GM12891 (cell line): ENCODE measurements at regions not wholly inside any gene's neighbourhood (a gene's known extent, or its start where the extent isn't known, plus 50 kb on each side); places are given as distances from the start of the nearest gene placed in this dataset.
"Not testable (repeated sequence)": the region's sequence is repeated elsewhere in the genome, so short reads cannot be mapped to it uniquely, and the experiment has no call there.

Experiments used
- DNase-seq: peaks from one replicate; pipeline ENCODE4 v3.0.0; 2011; ENCODE audit warnings: low spot score; ENCODE audit not compliant: insufficient read length
- FAIRE-seq: peaks from 2 replicates; lab custom pipeline; 2011; peaks lifted over from hg19 to GRCh38; lab: Jason Lieb, UNC
- PAX5 ChIP-seq: IDR thresholded peaks from 2 replicates; pipeline ENCODE4 v1.6.1; 2011; ENCODE audit warnings: low read length, moderate library complexity, mild to moderate bottlenecking; ENCODE audit not compliant: insufficient read depth, severe bottlenecking
- POLR2A ChIP-seq: IDR thresholded peaks from 2 replicates; pipeline ENCODE4 v1.6.1; 2011; ENCODE audit warnings: low read depth, low read length, control low read depth
- POLR2AphosphoS5 ChIP-seq: IDR thresholded peaks from 2 replicates; pipeline ENCODE4 v1.6.1; 2011; ENCODE audit warnings: low read depth, low read length, control low read depth
- POU2F2 ChIP-seq: IDR thresholded peaks from 2 replicates; pipeline ENCODE4 v1.6.1; 2011; ENCODE audit warnings: low read depth, mild to moderate bottlenecking, control low read depth, low read length, moderate library complexity
- SPI1 ChIP-seq: IDR thresholded peaks from 2 replicates; pipeline ENCODE4 v1.6.1; 2011; ENCODE audit warnings: low read depth, low read length, control low read depth
- TAF1 ChIP-seq: IDR thresholded peaks from 2 replicates; pipeline ENCODE4 v1.6.1; 2011; ENCODE audit warnings: low read depth, low read length, control low read depth

DNA sequence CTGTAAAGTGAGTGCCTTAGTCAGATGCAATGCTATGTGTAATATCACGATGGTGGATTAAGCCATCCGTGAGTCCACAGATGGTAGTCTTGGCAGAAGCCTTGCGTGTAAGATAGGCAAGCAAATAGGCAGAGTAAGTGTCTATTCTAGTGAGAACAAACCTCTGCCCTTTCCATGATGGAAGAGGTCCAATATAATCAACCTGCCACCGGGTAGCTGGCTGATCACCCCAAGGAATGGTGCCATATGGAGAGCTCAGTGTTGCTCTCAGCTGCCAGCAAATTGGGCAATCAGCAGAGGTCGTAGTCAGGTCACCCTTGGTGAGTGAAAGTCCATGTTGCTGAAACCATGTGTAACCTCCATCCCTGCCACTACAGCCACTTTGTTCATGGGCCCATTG, 371.2 kb upstream of the LRFN5 start:
- TF ChIP-seq SPI1 = no peak
- TF ChIP-seq POLR2AphosphoS5 = no peak
- TF ChIP-seq POLR2A = no peak
- TF ChIP-seq PAX5 = no peak
- TF ChIP-seq TAF1 = no peak
- TF ChIP-seq POU2F2 = no peak
- DNase-seq = no peak
- no peak for FAIRE-seq

DNA sequence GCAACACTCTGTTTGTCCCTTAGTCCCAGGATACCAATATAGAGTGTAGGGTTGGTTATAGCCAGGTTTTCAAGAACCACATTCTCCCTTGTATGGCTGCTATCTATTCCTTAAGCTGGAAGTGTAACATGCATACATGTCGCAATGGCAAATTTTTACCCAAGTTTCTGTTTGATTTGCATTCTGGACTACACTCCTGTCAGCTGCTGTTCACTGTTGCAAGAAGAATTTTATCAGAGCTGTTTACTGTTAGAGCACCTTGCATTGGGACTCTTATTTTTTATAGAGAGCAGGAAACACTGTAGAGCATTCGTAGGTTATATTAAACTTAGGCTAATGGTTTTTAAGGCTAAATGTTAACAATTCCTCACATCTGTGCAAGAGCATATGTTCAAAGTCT, 376.0 kb upstream of the LRFN5 start:
- TF ChIP-seq PAX5 (no peak), TAF1 (no peak), POLR2AphosphoS5 (no peak), POLR2A (no peak), POU2F2 (no peak), SPI1 (no peak)
- DNase-seq (no peak), FAIRE-seq (no peak)

DNA sequence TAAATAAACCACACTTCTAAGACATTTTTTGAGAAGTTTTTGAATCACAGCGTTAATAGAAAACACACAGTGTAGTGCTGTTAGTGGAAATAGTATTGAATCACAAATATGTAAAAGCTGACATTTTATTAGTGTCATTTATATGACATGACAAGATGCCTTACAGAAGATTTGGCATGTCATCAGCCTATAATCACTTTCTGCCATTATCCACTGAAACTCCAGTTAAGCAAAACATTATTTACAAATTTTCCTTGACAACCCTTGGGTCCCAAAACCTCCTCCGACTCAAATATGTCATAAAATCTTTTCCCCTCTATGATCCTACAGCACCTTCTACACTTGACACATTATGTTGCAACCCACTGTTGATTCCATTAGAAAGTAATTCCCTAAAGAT, 376.9 kb upstream of the LRFN5 start:
- no peak for DNase-seq
- no peak for TF ChIP-seq PAX5
- TF ChIP-seq POU2F2 = no peak
- FAIRE-seq = no peak

DNA sequence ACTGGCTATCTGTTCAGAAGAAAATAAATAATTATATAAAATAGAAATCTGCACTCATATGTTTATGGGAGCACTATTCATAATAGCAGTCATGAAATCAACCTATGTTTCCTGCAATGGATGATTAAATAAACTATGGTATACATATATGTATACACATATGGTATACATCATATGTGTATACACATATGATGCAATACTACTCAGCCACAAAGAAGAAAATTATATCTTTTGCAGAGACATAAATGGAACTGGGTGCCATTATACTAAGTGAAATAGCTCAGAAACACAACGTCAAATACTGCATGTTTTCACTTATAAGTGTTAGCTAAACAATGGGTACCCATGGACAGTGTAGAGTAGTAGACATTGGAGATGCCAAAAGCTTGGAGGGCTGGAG, 381.2 kb upstream of the LRFN5 start:
- TF ChIP-seq POU2F2 (no peak), PAX5 (no peak), POLR2AphosphoS5 (no peak), POLR2A (no peak), SPI1 (no peak), TAF1 (no peak)
- no peak for FAIRE-seq

DNA sequence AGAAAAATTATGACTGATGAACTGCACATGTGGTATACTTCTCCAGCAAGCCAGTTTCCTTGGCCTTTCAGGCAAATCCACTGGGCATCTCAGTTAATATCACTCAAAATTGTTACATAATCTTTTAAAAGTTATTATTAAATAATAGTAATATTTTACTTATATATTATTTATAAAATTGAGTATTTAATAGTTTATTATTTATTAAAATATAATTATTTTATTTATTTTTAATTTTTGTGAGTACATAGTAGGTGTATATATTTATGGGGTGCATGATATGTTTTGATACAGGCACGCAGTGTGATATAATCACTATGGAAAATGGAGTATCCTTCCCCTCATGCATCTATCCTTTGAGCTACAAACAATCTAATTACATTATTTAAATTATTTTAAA, 384.1 kb upstream of the LRFN5 start:
- no peak for FAIRE-seq
- TF ChIP-seq SPI1 = no peak
- no peak for TF ChIP-seq POLR2A
- TF ChIP-seq TAF1 = no peak
- no peak for TF ChIP-seq PAX5
- no peak for TF ChIP-seq POU2F2
- no peak for TF ChIP-seq POLR2AphosphoS5
- no peak for DNase-seq

More for the DNA sequence above, 381.2 kb upstream of the LRFN5 start:
- DNase-seq = no peak

DNA sequence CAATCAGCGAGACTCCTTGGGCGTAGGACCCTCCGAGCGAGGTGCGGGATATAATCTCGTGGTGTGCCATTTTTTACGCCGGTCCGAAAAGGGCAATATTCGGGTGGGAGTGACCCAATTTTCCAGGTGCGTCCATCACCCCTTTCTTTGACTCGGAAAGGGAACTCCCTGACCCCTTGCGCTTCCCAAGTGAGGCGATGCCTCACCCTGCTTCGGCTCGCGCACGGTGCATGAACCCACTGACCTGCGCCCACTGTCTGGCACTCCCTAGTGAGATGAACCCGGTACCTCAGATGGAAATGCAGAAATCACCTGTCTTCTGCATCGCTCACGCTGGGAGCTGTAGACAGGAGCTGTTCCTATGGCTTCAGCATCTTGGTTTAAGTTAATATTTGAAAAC, 391.7 kb upstream of the LRFN5 start:
- not testable (repeated sequence) for DNase-seq, FAIRE-seq

DNA sequence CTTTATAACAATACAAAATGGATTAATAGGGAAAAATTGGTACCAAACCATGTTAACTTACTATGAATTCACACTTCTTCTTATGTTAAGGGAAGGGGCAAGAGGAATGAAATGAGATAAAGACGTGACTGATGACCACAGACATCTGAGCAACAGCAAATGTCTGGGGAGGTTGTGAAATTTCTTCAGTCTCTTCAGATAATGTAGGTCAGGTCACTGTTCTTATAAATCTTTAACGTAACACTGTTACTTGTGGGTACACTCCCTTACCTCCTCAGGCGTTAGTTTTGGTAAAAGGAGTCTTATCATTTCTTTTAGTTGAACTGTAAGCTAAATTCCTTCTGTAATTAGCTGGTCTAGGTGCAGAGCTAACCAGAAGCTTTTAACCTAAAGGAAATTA, 405.0 kb upstream of the LRFN5 start:
- DNase-seq = no peak
- no peak for FAIRE-seq
- TF ChIP-seq POLR2AphosphoS5 (no peak), POLR2A (no peak), PAX5 (no peak), SPI1 (no peak), TAF1 (no peak), POU2F2 (no peak)

DNA sequence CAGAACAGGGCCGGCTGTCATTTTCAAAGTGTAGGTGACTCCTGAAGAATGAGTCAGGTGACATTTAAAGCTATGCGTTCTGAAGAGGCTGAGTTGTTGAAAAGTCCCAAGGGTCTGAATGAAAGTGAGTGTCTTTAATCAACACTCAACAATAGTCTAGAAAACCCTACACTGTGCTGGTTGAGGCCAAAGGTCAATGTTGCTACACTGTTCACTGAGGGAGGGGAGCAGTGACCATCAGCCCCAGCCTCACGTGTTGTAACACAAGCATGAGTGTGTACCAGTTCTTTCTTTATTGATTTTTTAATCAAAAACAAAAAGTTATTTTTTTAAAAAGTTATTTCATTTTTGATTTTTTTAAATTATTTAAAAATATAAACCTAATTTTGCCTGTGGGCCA, 418.8 kb upstream of the LRFN5 start:
- FAIRE-seq (no peak), DNase-seq (no peak)
- no peak for TF ChIP-seq SPI1
- no peak for TF ChIP-seq POLR2A
- no peak for TF ChIP-seq POLR2AphosphoS5
- no peak for TF ChIP-seq POU2F2
- no peak for TF ChIP-seq TAF1
- no peak for TF ChIP-seq PAX5

DNA sequence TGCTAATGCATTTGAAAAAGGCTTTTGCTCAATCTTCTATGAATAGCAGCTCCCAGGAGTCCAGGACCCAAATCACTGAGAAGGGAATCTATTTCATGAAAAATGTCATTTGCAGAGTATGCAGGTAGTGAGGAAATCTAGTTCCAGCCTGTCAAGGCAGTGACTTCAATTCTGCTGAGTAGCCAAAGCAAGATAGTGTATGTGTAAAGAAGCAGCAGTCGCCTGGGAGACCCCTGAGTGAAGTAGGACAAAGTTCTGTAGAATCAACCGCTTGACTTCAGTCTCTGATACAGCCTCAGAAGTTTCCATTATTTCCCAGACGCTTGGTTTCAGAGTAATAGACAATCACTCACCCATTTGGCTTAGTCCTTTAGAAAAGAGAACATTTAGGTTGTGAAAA, 435.6 kb upstream of the LRFN5 start:
- DNase-seq (no peak), FAIRE-seq (no peak)
- TF ChIP-seq POLR2AphosphoS5 (no peak), TAF1 (no peak), PAX5 (no peak), POU2F2 (no peak), SPI1 (no peak), POLR2A (no peak)

DNA sequence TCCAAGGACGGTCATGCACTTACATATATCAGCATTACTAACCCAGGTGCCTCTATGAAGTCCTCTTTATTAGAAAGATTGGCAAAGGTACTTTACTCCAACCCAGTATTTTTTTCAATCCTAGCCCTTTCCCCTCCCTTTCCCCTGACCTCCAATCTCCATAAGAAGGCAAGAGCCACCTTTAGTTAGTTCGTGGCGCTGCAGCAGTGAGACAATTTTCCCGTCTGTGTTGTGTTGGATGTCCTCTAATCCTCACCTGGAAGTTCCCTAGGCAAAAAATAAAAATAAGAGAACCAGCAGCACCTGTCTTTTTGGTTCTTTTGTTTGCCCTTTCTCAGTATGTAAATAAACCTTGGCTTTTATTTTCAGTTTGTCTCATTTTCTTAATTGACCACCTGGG, 439.6 kb upstream of the LRFN5 start:
- TF ChIP-seq POLR2A = no peak
- no peak for TF ChIP-seq TAF1
- no peak for TF ChIP-seq POU2F2
- no peak for TF ChIP-seq SPI1
- no peak for TF ChIP-seq POLR2AphosphoS5
- TF ChIP-seq PAX5 = no peak
- FAIRE-seq (no peak), DNase-seq (no peak)
